GM12878 (cell line): ENCODE measurements at regions not wholly inside any gene's neighbourhood (a gene's known extent, or its start where the extent isn't known, plus 50 kb on each side); places are given as distances from the start of the nearest gene placed in this dataset.

Source experiments
- CEBPZ ChIP-seq: fragments of 150-350 bp; IDR thresholded peaks from 2 replicates; pipeline ENCODE4 v1.6.1; 2016; ENCODE audit warnings: low read depth, low read length
- KLF5 ChIP-seq: fragments of 450-650 bp; IDR thresholded peaks from 2 replicates; pipeline ENCODE4 v1.6.1; 2014; ENCODE audit warnings: mild to moderate bottlenecking; ENCODE audit not compliant: partially characterized antibody
- NR2C2 ChIP-seq: IDR thresholded peaks from 2 replicates; pipeline ENCODE4 v1.6.1; 2011; ENCODE audit warnings: borderline replicate concordance, low read depth; ENCODE audit not compliant: control insufficient read depth, insufficient read length
- SUPT20H ChIP-seq: IDR thresholded peaks from 2 replicates; pipeline ENCODE4 v1.6.1; 2011; ENCODE audit warnings: low read depth, mild to moderate bottlenecking, low read length, moderate library complexity, borderline replicate concordance; ENCODE audit not compliant: control insufficient read depth
- ZBTB11 ChIP-seq: fragments of 450-650 bp; formaldehyde crosslinking; IDR thresholded peaks from 2 replicates; pipeline ENCODE4 v1.5.0; 2022; ENCODE audit warnings: mild to moderate bottlenecking, missing genetic modification characterization
- ZNF687 ChIP-seq: fragments of 450-650 bp; IDR thresholded peaks from 2 replicates; pipeline ENCODE4 v1.6.1; 2017; ENCODE audit warnings: mild to moderate bottlenecking, moderate library complexity

GRCh38 chr5:34530637-34531036 lies 125.5 kb upstream of the RAI14 start (continued):
- TF ChIP-seq ZNF687 (no peak), SUPT20H (no peak), ZBTB11 (CRISPR knock-in tag) (no peak), NR2C2 (no peak), KLF5 (no peak), CEBPZ (no peak)
- TF ChIP-seq, all 136 proteins: peak for 0
